ENCODE measurements at regions not wholly inside any gene's neighbourhood (a gene's known extent, or its start where the extent isn't known, plus 50 kb on each side); places are given as distances from the start of the nearest gene placed in this dataset.
"Not testable (repeated sequence)": the region's sequence is repeated elsewhere in the genome, so short reads cannot be mapped to it uniquely, and the experiment has no call there.

- no peak for DNase-seq (ENCODE audit: low read depth, low spot score)
- POLR2A ChIA-PET, result no interaction called here
- no peak for TF ChIP-seq CTCF (IDR thresholded peaks at IDR 0.05; ENCODE audit: insufficient read depth, low read length, missing control alignments)
- CTCF ChIA-PET, result interaction anchor here (1.0 to 5.5 kb wide), 6 partner anchors 13 to 273 kb away, joined by 3 to 70 read pairs (median 35); no protein-coding TSS in a partner anchor
- H3K4me3 ChIP-seq (ENCODE audit: low read depth, low read length), result no peak overlapping the region
Measured at GRCh38 chr5:99058466-99058865, 129.7 kb upstream of the CHD1 start.

- no peak for DNase-seq (ENCODE audit: low read depth, low spot score)
- no peak overlapping the region for H3K4me3 ChIP-seq (ENCODE audit: low read depth, low read length)
- no peak for TF ChIP-seq CTCF (IDR thresholded peaks at IDR 0.05; ENCODE audit: insufficient read depth, low read length, missing control alignments)
- CTCF ChIA-PET, result interaction anchor here (1.5 to 1.8 kb wide), 2 partner anchors 22 to 148 kb away, joined by 4 to 7 read pairs; no protein-coding TSS in a partner anchor
- POLR2A ChIA-PET, result no interaction called here
Measured at GRCh38 chr5:99054972-99055371, 126.2 kb upstream of the CHD1 start.

GRCh38 chr5:99045871-99046270 is 117.1 kb upstream of the CHD1 start:
- no peak for DNase-seq (ENCODE audit: low read depth, low spot score)
- TF ChIP-seq CTCF (IDR thresholded peaks at IDR 0.05; ENCODE audit: insufficient read depth, low read length, missing control alignments), result no peak
- ChIA-PET CTCF (interaction anchor here (1.3 to 4.9 kb wide), 2 partner anchors 13 kb away, joined by 3 to 30 read pairs; no protein-coding TSS in a partner anchor), POLR2A (no interaction called here)
- no peak overlapping the region for H3K4me3 ChIP-seq (ENCODE audit: low read depth, low read length)

- POLR2A ChIA-PET; H3K4me3 ChIP-seq (ENCODE audit: low read depth, low read length); DNase-seq (ENCODE audit: low read depth, low spot score): not testable (repeated sequence)
- CTCF ChIA-PET, result interaction anchor here (0.7 to 4.9 kb wide), 2 partner anchors 11 to 16 kb away, joined by 3 to 30 read pairs; no protein-coding TSS in a partner anchor
Measured at GRCh38 chr5:99043257-99043656, 114.5 kb upstream of the CHD1 start.

- CTCF ChIA-PET, result interaction anchor here (1.4 to 4.0 kb wide), 3 partner anchors 24 to 133 kb away, joined by 3 to 16 read pairs (median 4); no protein-coding TSS in a partner anchor
- no peak for TF ChIP-seq CTCF (IDR thresholded peaks at IDR 0.05; ENCODE audit: insufficient read depth, low read length, missing control alignments)
- H3K4me3 ChIP-seq (ENCODE audit: low read depth, low read length), result no peak overlapping the region
- POLR2A ChIA-PET, result no interaction called here
- no peak for DNase-seq (ENCODE audit: low read depth, low spot score)
Measured at GRCh38 chr5:99037668-99038067, 108.9 kb upstream of the CHD1 start.

GRCh38 chr5:99035942-99036341 is 107.1 kb upstream of the CHD1 start:
- no peak for DNase-seq (ENCODE audit: low read depth, low spot score)
- H3K4me3 ChIP-seq (ENCODE audit: low read depth, low read length), result no peak overlapping the region
- TF ChIP-seq CTCF (IDR thresholded peaks at IDR 0.05; ENCODE audit: insufficient read depth, low read length, missing control alignments), result no peak
- POLR2A ChIA-PET, result no interaction called here
- CTCF ChIA-PET, result interaction anchor here (1.3 to 4.0 kb wide), 2 partner anchors 21 to 25 kb away, joined by 3 to 16 read pairs; no protein-coding TSS in a partner anchor

GRCh38 chr5:99034336-99034735 is 105.5 kb upstream of the CHD1 start:
- TF ChIP-seq CTCF (IDR thresholded peaks at IDR 0.05; ENCODE audit: insufficient read depth, low read length, missing control alignments), result no peak
- CTCF ChIA-PET, result interaction anchor here (2.6 to 3.6 kb wide), 3 partner anchors 26 to 131 kb away, joined by 18 to 75 read pairs (median 33); no protein-coding TSS in a partner anchor
- DNase-seq (ENCODE audit: low read depth, low spot score), result no peak
- POLR2A ChIA-PET, result interaction anchor here (0.7 kb wide), 1 partner anchor 101 kb away, joined by 4 read pairs; no protein-coding TSS in a partner anchor
- no peak overlapping the region for H3K4me3 ChIP-seq (ENCODE audit: low read depth, low read length)

All from AG04449 (cell line).